ENCODE measurements at regions not wholly inside any gene's neighbourhood (a gene's known extent, or its start where the extent isn't known, plus 50 kb on each side); places are given as distances from the start of the nearest gene placed in this dataset.

- TF ChIP-seq, protein P1, sequence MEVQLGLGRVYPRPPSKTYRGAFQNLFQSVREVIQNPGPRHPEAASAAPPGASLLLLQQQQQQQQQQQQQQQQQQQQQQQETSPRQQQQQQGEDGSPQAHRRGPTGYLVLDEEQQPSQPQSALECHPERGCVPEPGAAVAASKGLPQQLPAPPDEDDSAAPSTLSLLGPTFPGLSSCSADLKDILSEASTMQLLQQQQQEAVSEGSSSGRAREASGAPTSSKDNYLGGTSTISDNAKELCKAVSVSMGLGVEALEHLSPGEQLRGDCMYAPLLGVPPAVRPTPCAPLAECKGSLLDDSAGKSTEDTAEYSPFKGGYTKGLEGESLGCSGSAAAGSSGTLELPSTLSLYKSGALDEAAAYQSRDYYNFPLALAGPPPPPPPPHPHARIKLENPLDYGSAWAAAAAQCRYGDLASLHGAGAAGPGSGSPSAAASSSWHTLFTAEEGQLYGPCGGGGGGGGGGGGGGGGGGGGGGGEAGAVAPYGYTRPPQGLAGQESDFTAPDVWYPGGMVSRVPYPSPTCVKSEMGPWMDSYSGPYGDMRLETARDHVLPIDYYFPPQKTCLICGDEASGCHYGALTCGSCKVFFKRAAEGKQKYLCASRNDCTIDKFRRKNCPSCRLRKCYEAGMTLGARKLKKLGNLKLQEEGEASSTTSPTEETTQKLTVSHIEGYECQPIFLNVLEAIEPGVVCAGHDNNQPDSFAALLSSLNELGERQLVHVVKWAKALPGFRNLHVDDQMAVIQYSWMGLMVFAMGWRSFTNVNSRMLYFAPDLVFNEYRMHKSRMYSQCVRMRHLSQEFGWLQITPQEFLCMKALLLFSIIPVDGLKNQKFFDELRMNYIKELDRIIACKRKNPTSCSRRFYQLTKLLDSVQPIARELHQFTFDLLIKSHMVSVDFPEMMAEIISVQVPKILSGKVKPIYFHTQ (CRISPR knock-in tag; IDR thresholded peaks at IDR 0.05) = no peak
- TF ChIP-seq NFATC4 (CRISPR knock-in tag; IDR thresholded peaks at IDR 0.05) = no peak
- no peak for TF ChIP-seq TEAD1 (CRISPR knock-in tag; IDR thresholded peaks at IDR 0.05)
- no peak for TF ChIP-seq SOX15 (CRISPR knock-in tag; IDR thresholded peaks at IDR 0.05)
- TF ChIP-seq MXD4 (CRISPR knock-in tag; IDR thresholded peaks at IDR 0.05; ENCODE audit: borderline replicate concordance) = no peak
- TF ChIP-seq, protein P2, sequence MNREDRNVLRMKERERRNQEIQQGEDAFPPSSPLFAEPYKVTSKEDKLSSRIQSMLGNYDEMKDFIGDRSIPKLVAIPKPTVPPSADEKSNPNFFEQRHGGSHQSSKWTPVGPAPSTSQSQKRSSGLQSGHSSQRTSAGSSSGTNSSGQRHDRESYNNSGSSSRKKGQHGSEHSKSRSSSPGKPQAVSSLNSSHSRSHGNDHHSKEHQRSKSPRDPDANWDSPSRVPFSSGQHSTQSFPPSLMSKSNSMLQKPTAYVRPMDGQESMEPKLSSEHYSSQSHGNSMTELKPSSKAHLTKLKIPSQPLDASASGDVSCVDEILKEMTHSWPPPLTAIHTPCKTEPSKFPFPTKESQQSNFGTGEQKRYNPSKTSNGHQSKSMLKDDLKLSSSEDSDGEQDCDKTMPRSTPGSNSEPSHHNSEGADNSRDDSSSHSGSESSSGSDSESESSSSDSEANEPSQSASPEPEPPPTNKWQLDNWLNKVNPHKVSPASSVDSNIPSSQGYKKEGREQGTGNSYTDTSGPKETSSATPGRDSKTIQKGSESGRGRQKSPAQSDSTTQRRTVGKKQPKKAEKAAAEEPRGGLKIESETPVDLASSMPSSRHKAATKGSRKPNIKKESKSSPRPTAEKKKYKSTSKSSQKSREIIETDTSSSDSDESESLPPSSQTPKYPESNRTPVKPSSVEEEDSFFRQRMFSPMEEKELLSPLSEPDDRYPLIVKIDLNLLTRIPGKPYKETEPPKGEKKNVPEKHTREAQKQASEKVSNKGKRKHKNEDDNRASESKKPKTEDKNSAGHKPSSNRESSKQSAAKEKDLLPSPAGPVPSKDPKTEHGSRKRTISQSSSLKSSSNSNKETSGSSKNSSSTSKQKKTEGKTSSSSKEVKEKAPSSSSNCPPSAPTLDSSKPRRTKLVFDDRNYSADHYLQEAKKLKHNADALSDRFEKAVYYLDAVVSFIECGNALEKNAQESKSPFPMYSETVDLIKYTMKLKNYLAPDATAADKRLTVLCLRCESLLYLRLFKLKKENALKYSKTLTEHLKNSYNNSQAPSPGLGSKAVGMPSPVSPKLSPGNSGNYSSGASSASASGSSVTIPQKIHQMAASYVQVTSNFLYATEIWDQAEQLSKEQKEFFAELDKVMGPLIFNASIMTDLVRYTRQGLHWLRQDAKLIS (CRISPR knock-in tag; IDR thresholded peaks at IDR 0.05; ENCODE audit: borderline replicate concordance) = no peak
Observed at GRCh38 chr5:20335978-20336377, 348.0 kb upstream of the CDH18 start (continued).

GRCh38 chr5:20331826-20332225, 343.8 kb upstream of the CDH18 start:
- Mint-ChIP-seq H3K27ac (no peak overlapping the region), H3K4me3 (no peak overlapping the region), H3K36me3 (no peaks in the 10 kb centered on the region)

More at GRCh38 chr5:20331826-20332225, 343.8 kb upstream of the CDH18 start:
- Mint-ChIP-seq H3K4me1 (peaks cover 8% of the 10 kb centered on the region), H3K9me3 (peaks cover 12% of the 10 kb centered on the region; the same call in 1 of the 2 replicates), H3K27me3 (ENCODE audit: low read depth) (no peaks in the 10 kb centered on the region)
- TF ChIP-seq SMAD3 (CRISPR knock-in tag; IDR thresholded peaks at IDR 0.05; ENCODE audit: borderline replicate concordance) (no peak), NFYB (CRISPR knock-in tag; conservative IDR thresholded peaks at IDR 0.05; ENCODE audit: low read depth) (no peak), FOXP1 (CRISPR knock-in tag; IDR thresholded peaks at IDR 0.05; ENCODE audit: borderline replicate concordance) (no peak), ZNF317 (CRISPR knock-in tag; IDR thresholded peaks at IDR 0.05; ENCODE audit: borderline replicate concordance, low read depth) (no peak), JAZF1 (CRISPR knock-in tag; IDR thresholded peaks at IDR 0.05) (no peak), RORB (CRISPR knock-in tag; IDR thresholded peaks at IDR 0.05) (no peak), ZNF423 (CRISPR knock-in tag; IDR thresholded peaks at IDR 0.05) (no peak), KAT7 (CRISPR knock-in tag; IDR thresholded peaks at IDR 0.05; ENCODE audit: borderline replicate concordance) (no peak), NFATC4 (CRISPR knock-in tag; IDR thresholded peaks at IDR 0.05) (no peak), CDX4 (CRISPR knock-in tag; IDR thresholded peaks at IDR 0.05; ENCODE audit: borderline replicate concordance) (no peak), CBFB (CRISPR knock-in tag; IDR thresholded peaks at IDR 0.05; ENCODE audit: low read depth) (no peak), ZNF232 (CRISPR knock-in tag; IDR thresholded peaks at IDR 0.05) (no peak), NFE2L1 (CRISPR knock-in tag; IDR thresholded peaks at IDR 0.05) (no peak), ZNF121 (CRISPR knock-in tag; IDR thresholded peaks at IDR 0.05) (no peak), E2F5 (CRISPR knock-in tag; IDR thresholded peaks at IDR 0.05) (no peak)
- TF ChIP-seq, protein P3, sequence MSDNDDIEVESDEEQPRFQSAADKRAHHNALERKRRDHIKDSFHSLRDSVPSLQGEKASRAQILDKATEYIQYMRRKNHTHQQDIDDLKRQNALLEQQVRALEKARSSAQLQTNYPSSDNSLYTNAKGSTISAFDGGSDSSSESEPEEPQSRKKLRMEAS (CRISPR knock-in tag; IDR thresholded peaks at IDR 0.05) = no peak
- TF ChIP-seq, protein P4, sequence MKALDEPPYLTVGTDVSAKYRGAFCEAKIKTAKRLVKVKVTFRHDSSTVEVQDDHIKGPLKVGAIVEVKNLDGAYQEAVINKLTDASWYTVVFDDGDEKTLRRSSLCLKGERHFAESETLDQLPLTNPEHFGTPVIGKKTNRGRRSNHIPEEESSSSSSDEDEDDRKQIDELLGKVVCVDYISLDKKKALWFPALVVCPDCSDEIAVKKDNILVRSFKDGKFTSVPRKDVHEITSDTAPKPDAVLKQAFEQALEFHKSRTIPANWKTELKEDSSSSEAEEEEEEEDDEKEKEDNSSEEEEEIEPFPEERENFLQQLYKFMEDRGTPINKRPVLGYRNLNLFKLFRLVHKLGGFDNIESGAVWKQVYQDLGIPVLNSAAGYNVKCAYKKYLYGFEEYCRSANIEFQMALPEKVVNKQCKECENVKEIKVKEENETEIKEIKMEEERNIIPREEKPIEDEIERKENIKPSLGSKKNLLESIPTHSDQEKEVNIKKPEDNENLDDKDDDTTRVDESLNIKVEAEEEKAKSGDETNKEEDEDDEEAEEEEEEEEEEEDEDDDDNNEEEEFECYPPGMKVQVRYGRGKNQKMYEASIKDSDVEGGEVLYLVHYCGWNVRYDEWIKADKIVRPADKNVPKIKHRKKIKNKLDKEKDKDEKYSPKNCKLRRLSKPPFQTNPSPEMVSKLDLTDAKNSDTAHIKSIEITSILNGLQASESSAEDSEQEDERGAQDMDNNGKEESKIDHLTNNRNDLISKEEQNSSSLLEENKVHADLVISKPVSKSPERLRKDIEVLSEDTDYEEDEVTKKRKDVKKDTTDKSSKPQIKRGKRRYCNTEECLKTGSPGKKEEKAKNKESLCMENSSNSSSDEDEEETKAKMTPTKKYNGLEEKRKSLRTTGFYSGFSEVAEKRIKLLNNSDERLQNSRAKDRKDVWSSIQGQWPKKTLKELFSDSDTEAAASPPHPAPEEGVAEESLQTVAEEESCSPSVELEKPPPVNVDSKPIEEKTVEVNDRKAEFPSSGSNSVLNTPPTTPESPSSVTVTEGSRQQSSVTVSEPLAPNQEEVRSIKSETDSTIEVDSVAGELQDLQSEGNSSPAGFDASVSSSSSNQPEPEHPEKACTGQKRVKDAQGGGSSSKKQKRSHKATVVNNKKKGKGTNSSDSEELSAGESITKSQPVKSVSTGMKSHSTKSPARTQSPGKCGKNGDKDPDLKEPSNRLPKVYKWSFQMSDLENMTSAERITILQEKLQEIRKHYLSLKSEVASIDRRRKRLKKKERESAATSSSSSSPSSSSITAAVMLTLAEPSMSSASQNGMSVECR (CRISPR knock-in tag; IDR thresholded peaks at IDR 0.05; ENCODE audit: borderline replicate concordance) = no peak
- TF ChIP-seq, protein P5, sequence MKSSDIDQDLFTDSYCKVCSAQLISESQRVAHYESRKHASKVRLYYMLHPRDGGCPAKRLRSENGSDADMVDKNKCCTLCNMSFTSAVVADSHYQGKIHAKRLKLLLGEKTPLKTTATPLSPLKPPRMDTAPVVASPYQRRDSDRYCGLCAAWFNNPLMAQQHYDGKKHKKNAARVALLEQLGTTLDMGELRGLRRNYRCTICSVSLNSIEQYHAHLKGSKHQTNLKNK (CRISPR knock-in tag; IDR thresholded peaks at IDR 0.05) = no peak
- ATAC-seq = no peak
- CTCF ChIA-PET = no interaction called here
- DNase-seq (ENCODE audit: low spot score) = no peak
- POLR2A ChIA-PET = no interaction called here
